ENCODE measurements at regions not wholly inside any gene's neighbourhood (a gene's known extent, or its start where the extent isn't known, plus 50 kb on each side); places are given as distances from the start of the nearest gene placed in this dataset.

DNA sequence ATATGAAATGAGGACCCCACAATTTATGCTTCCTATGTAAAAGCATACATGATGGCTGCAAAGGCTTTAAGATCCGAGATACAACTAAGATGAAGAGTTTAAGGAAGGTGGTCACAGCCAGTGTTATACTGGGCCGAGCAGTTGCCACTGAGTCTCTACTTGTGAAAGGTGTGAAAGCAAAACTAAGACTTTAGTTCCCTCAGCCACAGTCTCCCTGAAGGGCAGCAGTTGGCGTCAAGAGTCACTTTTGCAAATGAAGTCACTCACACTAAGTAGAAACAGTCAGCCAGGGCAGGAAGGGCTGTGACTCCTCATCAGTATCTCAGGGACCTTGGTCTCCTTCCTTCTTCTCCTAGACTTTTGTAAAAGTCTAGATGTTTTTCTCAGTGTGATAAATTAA lies 191.6 kb upstream of the MCHR2 start:
- ATAC-seq (ENCODE audit: insufficient number of reproducible peaks, low FRiP score, low read depth) (no peak), DNase-seq (ENCODE audit: low spot score) (no peak)
- H3K27me3 ChIP-seq (replicated peaks; ENCODE audit: insufficient read depth), result no peaks in the 10 kb centered on the region
- no peaks in the 10 kb centered on the region for H3K36me3 ChIP-seq
- no peak overlapping the region for H3K27ac ChIP-seq
- H3K4me1 ChIP-seq (ENCODE audit: control insufficient read depth in 1 of 2, low read depth in 2 of 2), result no peaks in the 10 kb centered on the region
- TF ChIP-seq, protein P1, sequence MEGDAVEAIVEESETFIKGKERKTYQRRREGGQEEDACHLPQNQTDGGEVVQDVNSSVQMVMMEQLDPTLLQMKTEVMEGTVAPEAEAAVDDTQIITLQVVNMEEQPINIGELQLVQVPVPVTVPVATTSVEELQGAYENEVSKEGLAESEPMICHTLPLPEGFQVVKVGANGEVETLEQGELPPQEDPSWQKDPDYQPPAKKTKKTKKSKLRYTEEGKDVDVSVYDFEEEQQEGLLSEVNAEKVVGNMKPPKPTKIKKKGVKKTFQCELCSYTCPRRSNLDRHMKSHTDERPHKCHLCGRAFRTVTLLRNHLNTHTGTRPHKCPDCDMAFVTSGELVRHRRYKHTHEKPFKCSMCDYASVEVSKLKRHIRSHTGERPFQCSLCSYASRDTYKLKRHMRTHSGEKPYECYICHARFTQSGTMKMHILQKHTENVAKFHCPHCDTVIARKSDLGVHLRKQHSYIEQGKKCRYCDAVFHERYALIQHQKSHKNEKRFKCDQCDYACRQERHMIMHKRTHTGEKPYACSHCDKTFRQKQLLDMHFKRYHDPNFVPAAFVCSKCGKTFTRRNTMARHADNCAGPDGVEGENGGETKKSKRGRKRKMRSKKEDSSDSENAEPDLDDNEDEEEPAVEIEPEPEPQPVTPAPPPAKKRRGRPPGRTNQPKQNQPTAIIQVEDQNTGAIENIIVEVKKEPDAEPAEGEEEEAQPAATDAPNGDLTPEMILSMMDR (IDR thresholded peaks at IDR 0.05), result no peak
- H3K9me3 ChIP-seq, result no peaks in the 10 kb centered on the region
- no peak overlapping the region for H3K4me3 ChIP-seq

DNA sequence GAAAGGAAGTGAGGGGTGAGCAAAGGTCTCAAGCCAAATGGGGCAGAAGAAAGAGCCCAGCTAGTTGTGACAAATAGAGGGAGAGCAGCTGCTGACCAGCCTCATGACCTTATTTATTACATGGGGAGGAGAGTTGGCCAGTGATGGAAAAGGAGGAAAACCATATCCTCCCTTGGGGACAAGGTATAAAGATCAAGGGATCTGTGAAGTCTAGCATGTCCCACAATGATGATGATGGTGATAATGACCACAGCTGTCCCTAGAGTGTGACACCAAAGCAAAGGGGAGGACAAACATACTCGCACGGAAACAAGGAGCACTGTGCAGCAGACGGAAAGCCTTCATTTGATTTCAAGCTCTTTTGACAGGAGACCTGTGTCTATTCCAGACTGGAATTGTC lies 190.4 kb upstream of the MCHR2 start:
- no peak for DNase-seq (ENCODE audit: low spot score)
- H3K4me1 ChIP-seq (ENCODE audit: control insufficient read depth in 1 of 2, low read depth in 2 of 2), result no peaks in the 10 kb centered on the region
- H3K9me3 ChIP-seq, result no peaks in the 10 kb centered on the region
- H3K36me3 ChIP-seq, result no peaks in the 10 kb centered on the region
- ATAC-seq (ENCODE audit: insufficient number of reproducible peaks, low FRiP score, low read depth), result no peak
- H3K4me3 ChIP-seq, result no peak overlapping the region
- no peaks in the 10 kb centered on the region for H3K27me3 ChIP-seq (replicated peaks; ENCODE audit: insufficient read depth)
- H3K27ac ChIP-seq, result no peak overlapping the region
- TF ChIP-seq, protein P1 (IDR thresholded peaks at IDR 0.05), result no peak

DNA sequence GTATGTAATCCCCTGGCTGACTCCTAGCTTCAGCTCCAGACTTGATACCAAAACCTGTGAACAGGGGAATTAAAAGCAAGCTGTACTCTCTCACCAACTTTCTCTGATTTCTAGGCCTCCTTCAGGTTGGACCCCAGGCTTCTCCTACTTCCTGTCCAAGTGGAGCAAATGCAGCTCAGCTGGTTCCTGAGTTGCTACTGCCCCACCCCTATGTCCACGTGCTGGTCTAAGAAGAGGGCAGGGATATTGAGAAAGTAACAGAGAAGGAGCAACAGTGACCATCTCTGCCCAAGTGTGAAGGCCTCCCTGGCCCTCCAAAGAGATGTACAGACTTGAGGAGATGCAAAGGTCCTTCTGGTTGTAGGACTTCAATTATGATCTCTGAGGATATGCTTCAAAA lies 188.3 kb upstream of the MCHR2 start:
- Histone ChIP-seq H3K4me3 (no peak overlapping the region), H3K36me3 (no peaks in the 10 kb centered on the region), H3K27ac (no peak overlapping the region), H3K27me3 (replicated peaks; ENCODE audit: insufficient read depth) (no peaks in the 10 kb centered on the region), H3K9me3 (no peaks in the 10 kb centered on the region), H3K4me1 (ENCODE audit: control insufficient read depth in 1 of 2, low read depth in 2 of 2) (no peaks in the 10 kb centered on the region)
- TF ChIP-seq, protein P1 (IDR thresholded peaks at IDR 0.05), result no peak
- ATAC-seq (ENCODE audit: insufficient number of reproducible peaks, low FRiP score, low read depth) (no peak), DNase-seq (ENCODE audit: low spot score) (no peak)

DNA sequence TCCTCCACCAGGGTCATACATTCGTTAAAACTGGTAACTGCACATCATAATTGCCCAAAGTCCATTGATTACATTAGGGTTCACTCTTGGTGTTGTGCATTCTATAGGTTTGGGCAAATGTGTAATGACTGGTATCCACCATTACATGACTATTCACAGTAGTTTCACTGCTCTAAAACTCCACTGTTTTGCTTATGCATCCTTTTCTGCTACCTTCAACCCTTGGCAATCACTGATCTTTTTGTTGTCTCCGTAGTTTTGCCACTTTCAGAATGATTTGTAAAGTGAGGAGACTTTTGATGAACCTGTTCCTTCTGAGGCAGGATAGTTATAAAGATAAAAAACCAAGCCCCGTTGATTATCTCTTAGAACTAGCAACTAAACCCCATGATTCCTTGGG lies 187.3 kb upstream of the MCHR2 start:
- H3K9me3 ChIP-seq, result no peaks in the 10 kb centered on the region
- ATAC-seq (ENCODE audit: insufficient number of reproducible peaks, low FRiP score, low read depth) (no peak), DNase-seq (ENCODE audit: low spot score) (no peak)
- H3K4me1 ChIP-seq (ENCODE audit: control insufficient read depth in 1 of 2, low read depth in 2 of 2), result peaks cover 7 to 8% of the 10 kb centered on the region in 2 donors
- H3K4me3 ChIP-seq, result no peak overlapping the region
- no peak overlapping the region for H3K27ac ChIP-seq
- H3K36me3 ChIP-seq, result no peaks in the 10 kb centered on the region
- no peaks in the 10 kb centered on the region for H3K27me3 ChIP-seq (replicated peaks; ENCODE audit: insufficient read depth)
- TF ChIP-seq, protein P1 (IDR thresholded peaks at IDR 0.05), result no peak

DNA sequence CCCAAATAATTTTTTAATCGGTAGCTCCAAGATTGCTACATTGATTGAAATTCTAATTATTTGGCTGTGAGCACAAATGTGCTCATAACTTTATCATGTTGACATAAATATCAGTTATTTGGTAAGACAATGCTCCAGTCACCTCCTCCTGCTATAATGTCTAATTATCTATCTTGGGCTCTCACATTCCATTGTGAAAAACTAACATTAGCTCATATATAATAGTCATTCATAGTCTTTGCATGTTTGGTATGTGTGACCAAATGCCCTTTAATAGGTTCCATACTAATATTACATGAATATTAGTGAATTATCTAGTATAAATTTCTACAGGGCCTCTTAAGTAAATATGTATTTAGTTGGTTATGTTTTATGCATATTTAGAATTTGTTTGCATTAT lies 185.6 kb upstream of the MCHR2 start:
- H3K36me3 ChIP-seq, result no peaks in the 10 kb centered on the region
- no peak for ATAC-seq (ENCODE audit: insufficient number of reproducible peaks, low FRiP score, low read depth)
- H3K27me3 ChIP-seq (replicated peaks; ENCODE audit: insufficient read depth), result no peaks in the 10 kb centered on the region
- no peak overlapping the region for H3K27ac ChIP-seq
- peaks cover 8 to 18% of the 10 kb centered on the region in 2 donors for H3K4me1 ChIP-seq (ENCODE audit: control insufficient read depth in 1 of 2, low read depth in 2 of 2)
- DNase-seq (ENCODE audit: low spot score), result no peak
- no peaks in the 10 kb centered on the region for H3K9me3 ChIP-seq
- TF ChIP-seq, protein P1 (IDR thresholded peaks at IDR 0.05), result no peak
- H3K4me3 ChIP-seq, result no peak overlapping the region

All from thoracic aorta (tissue), 2 donors.